ENCODE measurements at regions not wholly inside any gene's neighbourhood (a gene's known extent, or its start where the extent isn't known, plus 50 kb on each side); places are given as distances from the start of the nearest gene placed in this dataset.

- TF ChIP-seq CTCF (IDR thresholded peaks at IDR 0.05) = no peak
- no peak for DNase-seq
- Mint-ChIP-seq H3K4me1 (ENCODE audit: low read depth) (no peaks in the 10 kb centered on the region), H3K9me3 (no peaks in the 10 kb centered on the region), H3K27me3 (ENCODE audit: insufficient read depth) (no peaks in the 10 kb centered on the region; the same call in 1 of the 2 replicates), H3K4me3 (no peak overlapping the region), H3K27ac (no peak overlapping the region), H3K36me3 (ENCODE audit: low read depth) (no peaks in the 10 kb centered on the region)
Measured at GRCh38 chr3:59256230-59256629, 206.4 kb upstream of the CFAP20DC start.

GRCh38 chr3:59254976-59255375, 205.2 kb upstream of the CFAP20DC start:
- H3K27ac Mint-ChIP-seq = no peak overlapping the region
- no peaks in the 10 kb centered on the region; the same call in 1 of the 2 replicates for H3K27me3 Mint-ChIP-seq (ENCODE audit: insufficient read depth)
- no peaks in the 10 kb centered on the region for H3K9me3 Mint-ChIP-seq
- no peaks in the 10 kb centered on the region for H3K36me3 Mint-ChIP-seq (ENCODE audit: low read depth)
- TF ChIP-seq CTCF (IDR thresholded peaks at IDR 0.05) = no peak
- no peaks in the 10 kb centered on the region for H3K4me1 Mint-ChIP-seq (ENCODE audit: low read depth)
- no peak overlapping the region for H3K4me3 Mint-ChIP-seq
- no peak for DNase-seq

GRCh38 chr3:59254433-59254832, 204.6 kb upstream of the CFAP20DC start:
- Mint-ChIP-seq H3K9me3 (no peaks in the 10 kb centered on the region; the same call in 1 of the 2 replicates), H3K4me3 (no peak overlapping the region), H3K36me3 (ENCODE audit: low read depth) (no peaks in the 10 kb centered on the region), H3K27me3 (ENCODE audit: insufficient read depth) (no peaks in the 10 kb centered on the region; the same call in 1 of the 2 replicates), H3K27ac (no peak overlapping the region), H3K4me1 (ENCODE audit: low read depth) (no peaks in the 10 kb centered on the region)
- DNase-seq = no peak
- TF ChIP-seq CTCF (IDR thresholded peaks at IDR 0.05) = no peak

GRCh38 chr3:59253523-59253922, 203.7 kb upstream of the CFAP20DC start:
- no peak overlapping the region for H3K27ac Mint-ChIP-seq
- no peaks in the 10 kb centered on the region for H3K36me3 Mint-ChIP-seq (ENCODE audit: low read depth)
- H3K4me1 Mint-ChIP-seq (ENCODE audit: low read depth) = no peaks in the 10 kb centered on the region
- H3K27me3 Mint-ChIP-seq (ENCODE audit: insufficient read depth) = no peaks in the 10 kb centered on the region; the same call in 1 of the 2 replicates
- TF ChIP-seq CTCF (IDR thresholded peaks at IDR 0.05) = no peak
- no peak overlapping the region for H3K4me3 Mint-ChIP-seq
- DNase-seq = no peak
- no peaks in the 10 kb centered on the region; the same call in 1 of the 2 replicates for H3K9me3 Mint-ChIP-seq

GRCh38 chr3:59251869-59252268, 202.0 kb upstream of the CFAP20DC start:
- H3K4me3 Mint-ChIP-seq = no peak overlapping the region
- H3K4me1 Mint-ChIP-seq (ENCODE audit: low read depth) = no peaks in the 10 kb centered on the region
- no peak for DNase-seq
- no peaks in the 10 kb centered on the region for H3K36me3 Mint-ChIP-seq (ENCODE audit: low read depth)
- H3K27me3 Mint-ChIP-seq (ENCODE audit: insufficient read depth) = no peaks in the 10 kb centered on the region; the same call in 1 of the 2 replicates
- H3K27ac Mint-ChIP-seq = no peak overlapping the region
- TF ChIP-seq CTCF (IDR thresholded peaks at IDR 0.05) = no peak
- no peaks in the 10 kb centered on the region; the same call in 1 of the 2 replicates for H3K9me3 Mint-ChIP-seq

GRCh38 chr3:59250600-59250999, 200.8 kb upstream of the CFAP20DC start:
- no peak for TF ChIP-seq CTCF (IDR thresholded peaks at IDR 0.05)
- Mint-ChIP-seq H3K36me3 (ENCODE audit: low read depth) (no peaks in the 10 kb centered on the region), H3K4me3 (no peak overlapping the region), H3K4me1 (ENCODE audit: low read depth) (peaks cover 5% of the 10 kb centered on the region; the same call in 1 of the 2 replicates), H3K9me3 (no peaks in the 10 kb centered on the region; the same call in 1 of the 2 replicates), H3K27ac (no peak overlapping the region), H3K27me3 (ENCODE audit: insufficient read depth) (no peaks in the 10 kb centered on the region; the same call in 1 of the 2 replicates)
- no peak for DNase-seq
